GM19452 (cell line): ENCODE measurements at regions not wholly inside any gene's neighbourhood (a gene's known extent, or its start where the extent isn't known, plus 50 kb on each side); places are given as distances from the start of the nearest gene placed in this dataset.

Experiments used
- ATAC-seq: cut with Tn5 transposase; IDR thresholded peaks from one replicate; pipeline ENCODE4 v1.9.1; 2021; ENCODE audit not compliant: unreplicated experiment

GRCh38 chr2:173584000-173584399, 229.3 kb downstream of the CDCA7 start:
- ATAC-seq, result no peak

GRCh38 chr2:173584676-173585458, 230.2 kb downstream of the CDCA7 start:
- no peak for ATAC-seq

GRCh38 chr2:173588931-173589369, 234.3 kb downstream of the CDCA7 start:
- no peak for ATAC-seq

GRCh38 chr2:173589604-173590275, 235.1 kb downstream of the CDCA7 start:
- no peak for ATAC-seq

- ATAC-seq, result no peak
Measured at GRCh38 chr2:173590276-173590861, 235.7 kb downstream of the CDCA7 start.

GRCh38 chr2:173593109-173593508, 238.4 kb downstream of the CDCA7 start:
- ATAC-seq, result no peak

GRCh38 chr2:173596244-173596643, 241.6 kb downstream of the CDCA7 start:
- no peak for ATAC-seq

- no peak for ATAC-seq
Measured at GRCh38 chr2:173598525-173598924, 243.9 kb downstream of the CDCA7 start.

GRCh38 chr2:173599821-173600359, 245.2 kb downstream of the CDCA7 start:
- no peak for ATAC-seq

GRCh38 chr2:173602153-173602795, 247.6 kb downstream of the CDCA7 start:
- ATAC-seq, result no peak

GRCh38 chr2:173605994-173606393, 251.3 kb downstream of the CDCA7 start:
- no peak for ATAC-seq

GRCh38 chr2:173606619-173607248, 252.1 kb downstream of the CDCA7 start:
- no peak for ATAC-seq

GRCh38 chr2:173607606-173608311, 253.1 kb downstream of the CDCA7 start:
- ATAC-seq, result no peak

GRCh38 chr2:173611121-173611520, 256.4 kb downstream of the CDCA7 start:
- no peak for ATAC-seq

GRCh38 chr2:173612354-173612753, 257.7 kb downstream of the CDCA7 start:
- ATAC-seq, result no peak

GRCh38 chr2:173613386-173613785, 258.7 kb downstream of the CDCA7 start:
- ATAC-seq, result no peak

- ATAC-seq, result no peak
Measured at GRCh38 chr2:173614265-173614930, 259.7 kb downstream of the CDCA7 start.

- ATAC-seq, result no peak
Measured at GRCh38 chr2:173623438-173624319, 269.0 kb downstream of the CDCA7 start.

GRCh38 chr2:173625315-173625714, 270.6 kb downstream of the CDCA7 start:
- no peak for ATAC-seq
